GM23248 (cell line): ENCODE measurements at regions not wholly inside any gene's neighbourhood (a gene's known extent, or its start where the extent isn't known, plus 50 kb on each side); places are given as distances from the start of the nearest gene placed in this dataset.

Source experiments
- DNase-seq: peaks from one replicate; pipeline ENCODE4 v3.0.0-alpha.2; 2015
- H2AFZ ChIP-seq: fragments of 200-600 bp; sonication (generic); 2 replicates; pipeline ENCODE4 v1.6.1; 2016; ENCODE audit warnings: antibody characterized with exemption
- H3F3A ChIP-seq: fragments of 200-600 bp; sonication (generic); 2 replicates; pipeline ENCODE4 v1.6.1; 2016; ENCODE audit warnings: mild to moderate bottlenecking, antibody characterized with exemption, mixed run types; ENCODE audit not compliant: insufficient read depth
- H3K27ac ChIP-seq: fragments of 200-600 bp; sonication (generic); 2 replicates; pipeline ENCODE4 v1.5.1; 2016; ENCODE audit warnings: mild to moderate bottlenecking
- H3K27me3 ChIP-seq: fragments of 200-600 bp; sonication (generic); replicated peaks from 2 replicates; pipeline ENCODE4 v1.6.1; 2016; ENCODE audit warnings: mild to moderate bottlenecking; ENCODE audit not compliant: insufficient read depth
- H3K36me3 ChIP-seq: fragments of 200-600 bp; sonication (generic); 2 replicates; pipeline ENCODE4 v1.6.1; 2016; ENCODE audit warnings: low read depth, mild to moderate bottlenecking
- H3K4me1 ChIP-seq: fragments of 200-600 bp; sonication (generic); 2 replicates; pipeline ENCODE4 v1.6.1; 2016; ENCODE audit warnings: mild to moderate bottlenecking; ENCODE audit not compliant: insufficient read depth
- H3K4me2 ChIP-seq: fragments of 200-600 bp; sonication (generic); one replicate; pipeline ENCODE4 v1.6.1; 2016; ENCODE audit warnings: mild to moderate bottlenecking; ENCODE audit not compliant: unreplicated experiment
- H3K4me3 ChIP-seq: fragments of 200-600 bp; sonication (generic); 2 replicates; pipeline ENCODE4 v1.5.1; 2016; ENCODE audit warnings: mild to moderate bottlenecking
- H3K79me2 ChIP-seq: fragments of 200-600 bp; sonication (generic); 2 replicates; pipeline ENCODE4 v1.6.1; 2016; ENCODE audit warnings: mild to moderate bottlenecking; ENCODE audit not compliant: insufficient read depth
- H3K9ac ChIP-seq: fragments of 200-600 bp; sonication (generic); 2 replicates; pipeline ENCODE4 v1.6.1; 2016; ENCODE audit warnings: mild to moderate bottlenecking
- H3K9me2 ChIP-seq: fragments of 200-600 bp; sonication (generic); 2 replicates; pipeline ENCODE4 v1.6.1; 2016; ENCODE audit warnings: mixed run types, mild to moderate bottlenecking, moderate library complexity; ENCODE audit not compliant: insufficient read depth
- H3K9me3 ChIP-seq: fragments of 200-600 bp; sonication (generic); one replicate; pipeline ENCODE4 v1.6.1; 2017; ENCODE audit warnings: low read depth
- H4K20me1 ChIP-seq: fragments of 200-600 bp; sonication (generic); 2 replicates; pipeline ENCODE4 v1.6.0; 2016; ENCODE audit not compliant: insufficient read depth
- EZH2 ChIP-seq: fragments of 200-600 bp; sonication (generic); IDR thresholded peaks from 2 replicates; pipeline ENCODE4 v1.6.1; 2018; ENCODE audit warnings: antibody characterized with exemption, mild to moderate bottlenecking; ENCODE audit not compliant: insufficient read depth, poor library complexity, severe bottlenecking
- EZH2phosphoT487 ChIP-seq: fragments of 200-600 bp; sonication (generic); IDR thresholded peaks from 2 replicates; pipeline ENCODE4 v1.6.1; 2018; ENCODE audit warnings: antibody characterized with exemption, moderate library complexity, mild to moderate bottlenecking, low read depth; ENCODE audit not compliant: insufficient read depth
- WGBS, 2 experiments: methylation state at CpG; one replicate each; pipeline ENCODE4 v1.1.6; 2015 to 2017; ENCODE audit warnings: low lambda C conversion rate in 2 of 2, low coverage in 1 of 2; ENCODE audit errors: missing lambda C conversion rate in 2 of 2; 5-methylcytosine and 5-hydroxymethylcytosine counted together
- in situ Hi-C: fragments of 300-500 bp; cut with MboI; formaldehyde crosslinking; loops from 2 replicates; pipeline ENCODE4 v1.15.0; 2020

GRCh38 chr1:117268535-117269455, 58.1 kb upstream of the VTCN1 start:
- Histone ChIP-seq H3K9me3 (no peaks in the 10 kb centered on the region), H3K79me2 (no peaks in the 10 kb centered on the region), H3K4me1 (no peaks in the 10 kb centered on the region), H2AFZ (no peak overlapping the region), H3K9ac (no peak overlapping the region), H3K4me2 (no peak overlapping the region), H3K4me3 (no peak overlapping the region), H3F3A (no peaks in the 10 kb centered on the region), H3K27me3 (peaks cover 6% of the 10 kb centered on the region; the same call in 1 of the 2 replicates), H3K27ac (no peak overlapping the region), H4K20me1 (no peaks in the 10 kb centered on the region), H3K9me2 (no peaks in the 10 kb centered on the region), H3K36me3 (no peaks in the 10 kb centered on the region)
- DNase-seq: no peak
- WGBS, 2 experiments: 41 to 44% methylated on average over 11 of the region's 11 CpGs
- TF ChIP-seq EZH2phosphoT487 (no peak), EZH2 (no peak)
- in situ Hi-C loops: no loop called here

DNA sequence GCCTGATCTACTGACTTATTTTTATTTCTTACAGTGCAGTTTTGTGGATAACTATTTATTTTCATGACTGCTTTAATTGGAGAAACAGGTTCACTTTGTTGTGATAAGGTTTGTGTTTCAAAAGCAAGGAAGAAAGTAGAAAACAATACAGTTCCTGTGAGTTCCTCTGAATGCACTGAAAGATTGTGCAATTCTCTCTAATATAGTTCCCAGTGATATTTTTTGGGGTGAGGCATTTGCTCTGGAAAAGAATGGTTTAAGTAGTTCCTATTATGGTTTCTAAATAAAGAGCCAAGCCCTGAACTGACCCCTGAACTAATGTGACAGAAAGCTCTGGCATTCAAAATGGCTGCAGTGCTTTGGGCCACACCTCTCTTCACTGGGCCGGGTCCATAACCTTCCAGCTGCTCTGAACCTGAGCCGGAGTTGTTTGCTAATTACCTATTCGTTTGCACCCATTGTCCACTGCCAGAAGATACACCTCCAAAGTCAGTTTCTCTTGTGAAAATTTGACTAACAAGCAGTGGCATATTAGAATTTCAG, 56.6 kb upstream of the VTCN1 start:
- 44 to 47% methylated on average over 3 of the region's 3 CpGs for WGBS, 2 experiments
- H3K9me3 ChIP-seq: no peaks in the 10 kb centered on the region
- no peaks in the 10 kb centered on the region for H3F3A ChIP-seq
- TF ChIP-seq EZH2phosphoT487: no peak
- TF ChIP-seq EZH2: no peak
- peaks cover 6% of the 10 kb centered on the region for H3K27me3 ChIP-seq
- H3K4me2 ChIP-seq: no peak overlapping the region
- no peak overlapping the region for H2AFZ ChIP-seq
- no peak overlapping the region for H3K27ac ChIP-seq
- no peaks in the 10 kb centered on the region for H3K36me3 ChIP-seq
- no peak overlapping the region for H3K9ac ChIP-seq
- H3K9me2 ChIP-seq: no peaks in the 10 kb centered on the region
- DNase-seq: no peak
- H4K20me1 ChIP-seq: no peaks in the 10 kb centered on the region
- no peaks in the 10 kb centered on the region for H3K4me1 ChIP-seq
- in situ Hi-C loops: no loop called here
- no peak overlapping the region for H3K4me3 ChIP-seq
- H3K79me2 ChIP-seq: no peaks in the 10 kb centered on the region

GRCh38 chr1:117262976-117263375, 52.2 kb upstream of the VTCN1 start:
- TF ChIP-seq EZH2 (no peak), EZH2phosphoT487 (no peak)
- H3K4me1 ChIP-seq: no peaks in the 10 kb centered on the region
- H3K36me3 ChIP-seq: no peaks in the 10 kb centered on the region
- H3F3A ChIP-seq: no peaks in the 10 kb centered on the region
- no peaks in the 10 kb centered on the region for H3K79me2 ChIP-seq
- H2AFZ ChIP-seq: no peak overlapping the region
- H3K27me3 ChIP-seq: peaks cover 2% of the 10 kb centered on the region
- no peak overlapping the region for H3K9ac ChIP-seq
- H3K9me3 ChIP-seq: no peaks in the 10 kb centered on the region
- H3K4me2 ChIP-seq: no peak overlapping the region
- H4K20me1 ChIP-seq: no peaks in the 10 kb centered on the region
- WGBS, 2 experiments: 81 to 84% methylated on average over 5 of the region's 5 CpGs
- H3K9me2 ChIP-seq: no peaks in the 10 kb centered on the region
- no peak for DNase-seq
- in situ Hi-C loops: no loop called here
- no peak overlapping the region for H3K27ac ChIP-seq
- H3K4me3 ChIP-seq: no peak overlapping the region

DNA sequence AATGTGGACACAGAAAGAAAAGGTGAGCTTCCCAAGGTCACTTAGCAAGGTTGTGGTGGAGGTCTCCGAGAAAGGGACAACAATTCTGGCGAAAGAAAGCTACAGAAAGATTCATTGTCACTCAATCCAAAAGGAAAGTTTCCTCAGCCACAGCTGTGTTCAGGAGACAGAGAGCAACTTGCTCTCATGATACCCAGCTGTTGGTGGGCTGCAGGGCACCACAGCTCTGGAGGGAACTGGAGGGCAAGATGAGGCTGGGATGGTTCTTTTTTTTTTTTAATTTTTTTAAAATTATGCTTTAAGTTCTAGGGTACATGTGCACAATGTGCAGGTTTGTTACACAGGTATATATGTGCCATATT, 50.7 kb upstream of the VTCN1 start:
- no peaks in the 10 kb centered on the region for H3K36me3 ChIP-seq
- H3K9me3 ChIP-seq: no peaks in the 10 kb centered on the region
- no peak for DNase-seq
- H3K9ac ChIP-seq: no peak overlapping the region
- H3K79me2 ChIP-seq: no peaks in the 10 kb centered on the region
- H2AFZ ChIP-seq: no peak overlapping the region
- H3K27ac ChIP-seq: no peak overlapping the region
- 74 to 75% methylated on average over 2 of the region's 2 CpGs for WGBS, 2 experiments
- no peaks in the 10 kb centered on the region for H4K20me1 ChIP-seq
- no peaks in the 10 kb centered on the region for H3F3A ChIP-seq
- H3K4me2 ChIP-seq: no peak overlapping the region
- no peak for TF ChIP-seq EZH2phosphoT487
- no peak for TF ChIP-seq EZH2
- in situ Hi-C loops: no loop called here
- H3K4me3 ChIP-seq: no peak overlapping the region
- H3K9me2 ChIP-seq: no peaks in the 10 kb centered on the region
- no peaks in the 10 kb centered on the region for H3K4me1 ChIP-seq
- H3K27me3 ChIP-seq: peaks cover 2% of the 10 kb centered on the region
